HG02610 (cell line): ENCODE measurements at regions not wholly inside any gene's neighbourhood (a gene's known extent, or its start where the extent isn't known, plus 50 kb on each side); places are given as distances from the start of the nearest gene placed in this dataset.
A peak's percentile ranks its signal among the peaks of the same experiment; 100 is the strongest.
"Not testable (repeated sequence)": the region's sequence is repeated elsewhere in the genome, so short reads cannot be mapped to it uniquely, and the experiment has no call there.

Experiments
- ATAC-seq: cut with Tn5 transposase; IDR thresholded peaks from one replicate; pipeline ENCODE4 v1.9.1; 2021; ENCODE audit warnings: mild to moderate bottlenecking, moderate library complexity; ENCODE audit not compliant: unreplicated experiment

GRCh38 chr11:69218946-69219720 is 63.4 kb downstream of the SMIM38 start:
- ATAC-seq, result no peak

- no peak for ATAC-seq
Observed at GRCh38 chr11:69219991-69220390, 64.3 kb downstream of the SMIM38 start.

DNA sequence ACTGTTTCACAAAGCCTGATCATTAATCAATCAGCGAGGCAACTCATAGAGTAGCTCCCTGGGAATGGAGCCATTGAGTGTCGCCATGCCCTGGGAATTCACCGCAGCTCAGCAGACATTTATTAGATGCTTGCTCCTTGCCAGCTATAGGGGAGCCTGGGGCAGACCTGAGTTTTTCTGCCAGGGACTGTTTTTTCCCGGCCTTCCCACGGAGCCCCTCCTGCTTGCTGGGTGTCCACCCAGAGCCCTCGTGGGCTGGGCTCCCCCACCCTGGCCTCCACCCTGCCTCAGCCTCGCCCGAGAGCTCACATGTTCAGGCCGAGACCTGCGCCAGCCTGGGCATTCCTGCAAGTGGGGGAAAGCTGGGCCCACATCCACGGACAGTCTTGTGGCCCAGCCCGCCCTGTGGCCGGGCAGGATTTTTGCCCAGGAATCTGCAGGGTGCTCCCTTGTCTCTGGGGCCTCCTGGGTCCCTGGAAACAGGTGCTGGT is 64.9 kb downstream of the SMIM38 start:
- no peak for ATAC-seq

DNA sequence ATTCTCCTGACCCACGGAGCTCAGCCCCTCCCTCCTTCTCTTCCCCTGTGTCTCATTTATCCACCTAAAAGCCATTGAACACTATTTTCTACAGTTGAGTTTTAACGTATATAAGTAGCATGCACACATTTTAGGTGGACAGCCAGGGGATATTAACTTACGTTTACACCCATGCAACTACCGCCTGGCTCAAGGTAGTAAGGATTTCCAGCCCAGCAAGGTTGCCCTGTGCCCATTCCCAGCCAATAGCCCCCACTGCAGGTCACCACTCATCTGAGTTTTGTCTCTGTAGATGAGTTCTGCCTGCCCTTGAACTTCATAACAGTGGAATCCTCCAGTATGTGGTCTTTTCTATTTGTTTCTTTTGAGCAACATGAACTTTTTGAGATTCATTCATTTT is 65.4 kb downstream of the SMIM38 start:
- ATAC-seq, result no peak

DNA sequence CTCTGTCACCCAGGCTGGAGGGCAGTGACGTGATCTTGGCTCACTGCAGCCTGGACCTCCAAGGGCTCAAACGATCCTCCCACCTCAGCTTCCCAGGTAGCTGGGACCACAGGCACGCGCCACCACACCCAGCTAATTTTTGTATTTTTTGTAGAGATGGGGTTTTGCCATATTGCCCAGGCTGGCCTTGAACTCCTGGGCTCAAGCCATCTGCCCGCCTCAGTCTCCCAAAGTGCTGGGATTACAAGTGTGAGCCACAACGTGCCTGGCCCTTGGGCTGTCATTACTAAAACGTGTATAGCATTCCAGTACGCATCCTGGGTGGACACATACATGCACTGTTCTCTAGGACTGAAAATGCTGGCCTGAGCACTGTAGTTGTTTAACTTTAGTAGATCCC is 65.9 kb downstream of the SMIM38 start:
- not testable (repeated sequence) for ATAC-seq

DNA sequence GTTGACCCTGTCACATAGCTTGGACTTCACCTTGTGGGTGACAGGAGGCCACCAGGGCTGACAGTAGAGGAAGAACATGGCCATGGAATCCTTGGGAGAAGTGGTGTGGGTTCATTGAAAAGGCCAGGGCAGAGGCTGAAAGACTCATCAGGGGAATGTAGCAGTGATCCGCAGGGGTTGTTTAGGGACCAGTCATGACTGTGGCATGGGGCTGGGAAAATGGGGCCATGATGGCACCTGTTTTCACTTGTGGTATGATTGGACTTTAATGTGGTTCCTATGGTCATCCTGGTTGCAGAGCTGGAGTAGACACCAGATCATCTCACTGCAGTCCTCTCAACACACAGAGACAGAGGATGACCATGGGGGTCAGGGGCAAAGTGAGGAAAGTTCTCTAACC is 66.7 kb upstream of the MYEOV start:
- ATAC-seq, result no peak

DNA sequence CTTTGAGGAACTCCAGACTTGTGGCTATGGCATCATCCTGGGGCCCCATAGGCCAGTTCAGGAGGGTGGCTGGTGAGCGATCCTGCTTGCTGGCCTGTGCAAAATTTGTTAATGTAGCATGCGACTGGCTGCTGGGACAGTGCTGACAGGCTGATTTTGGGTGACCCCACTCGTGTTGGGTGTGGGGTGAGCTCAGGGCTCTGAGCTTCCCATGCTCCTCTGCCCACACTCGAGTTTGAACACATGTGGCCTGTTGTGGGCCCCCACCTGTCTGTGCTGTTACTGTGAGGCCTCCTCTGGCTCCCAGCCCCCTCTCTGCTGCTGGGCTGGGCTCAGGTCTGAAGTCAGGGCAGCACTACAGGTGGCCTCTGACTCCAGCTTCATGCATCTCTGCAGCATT is 64.4 kb upstream of the MYEOV start:
- no peak for ATAC-seq

- ATAC-seq, result no peak
Observed at GRCh38 chr11:69230856-69231425, 63.0 kb upstream of the MYEOV start.

DNA sequence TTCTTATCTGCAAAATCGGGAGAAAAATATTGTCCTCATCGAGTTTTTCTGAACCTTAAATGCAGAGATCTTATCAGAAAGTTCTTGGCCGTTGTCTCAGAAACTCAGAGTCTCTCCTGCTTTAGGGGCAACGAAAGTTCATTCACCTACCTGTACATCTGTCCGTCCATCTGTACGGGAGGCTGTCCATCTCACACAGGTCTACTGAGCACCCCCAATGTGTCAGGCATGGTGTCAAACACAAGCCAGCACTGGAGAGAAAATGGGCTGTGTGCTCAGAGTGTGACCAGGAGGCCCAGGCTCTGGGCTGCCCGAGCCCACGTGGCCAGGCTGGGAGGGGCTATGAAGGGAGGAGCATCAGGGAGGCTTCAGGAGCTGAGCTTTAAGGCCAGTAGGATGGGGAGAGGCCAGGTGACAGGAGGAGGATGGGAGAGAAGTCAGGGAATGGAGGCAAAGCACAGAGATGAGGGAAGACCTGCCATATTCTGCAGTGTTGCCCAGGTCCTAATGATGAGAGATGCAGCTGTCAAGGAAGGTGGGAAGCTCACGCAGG is 62.4 kb upstream of the MYEOV start:
- ATAC-seq, result no peak

GRCh38 chr11:69232821-69233743 is 60.9 kb upstream of the MYEOV start:
- no peak for ATAC-seq

DNA sequence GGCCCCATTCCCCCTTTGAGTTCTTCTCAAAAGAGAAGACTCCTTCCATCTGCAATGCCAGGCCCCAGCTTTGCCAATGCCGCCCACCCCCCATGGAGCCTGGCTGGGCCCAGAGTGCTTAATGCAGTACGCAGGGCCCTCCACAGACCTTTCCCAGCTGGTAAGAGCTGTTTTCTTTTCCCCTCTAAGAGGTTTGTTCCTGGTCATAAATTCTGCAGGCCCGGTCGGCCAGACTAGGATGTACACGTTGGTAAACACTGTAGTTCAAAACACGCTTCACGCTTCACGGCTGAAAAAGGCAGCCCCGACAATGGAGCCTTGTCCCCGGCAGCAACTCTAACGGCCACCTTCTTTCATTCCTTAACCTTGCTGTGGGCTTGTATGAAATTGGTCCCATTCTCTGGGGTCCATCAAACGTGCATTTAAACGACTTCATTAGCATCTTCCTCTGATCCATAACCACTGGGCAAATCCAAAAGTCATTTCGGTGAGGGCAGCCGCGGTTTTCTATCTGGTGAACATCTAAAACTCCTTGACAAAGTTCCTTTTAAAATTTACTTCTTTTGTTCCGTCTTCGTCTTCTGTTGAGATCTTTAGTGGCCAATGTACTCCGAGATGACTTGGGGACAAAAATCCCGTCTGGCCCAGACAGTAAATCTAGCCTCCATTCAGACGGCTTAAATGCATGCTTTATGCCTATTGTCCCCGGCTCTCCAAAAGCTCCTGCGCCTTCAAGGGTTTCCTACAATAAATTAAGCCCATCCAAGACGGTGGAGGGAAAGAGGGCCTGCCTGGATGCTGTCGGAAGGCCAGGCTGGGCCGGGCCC is 60.0 kb upstream of the MYEOV start:
- ATAC-seq, result no peak

- no peak for ATAC-seq
Observed at GRCh38 chr11:69234740-69235710, 58.9 kb upstream of the MYEOV start.

DNA sequence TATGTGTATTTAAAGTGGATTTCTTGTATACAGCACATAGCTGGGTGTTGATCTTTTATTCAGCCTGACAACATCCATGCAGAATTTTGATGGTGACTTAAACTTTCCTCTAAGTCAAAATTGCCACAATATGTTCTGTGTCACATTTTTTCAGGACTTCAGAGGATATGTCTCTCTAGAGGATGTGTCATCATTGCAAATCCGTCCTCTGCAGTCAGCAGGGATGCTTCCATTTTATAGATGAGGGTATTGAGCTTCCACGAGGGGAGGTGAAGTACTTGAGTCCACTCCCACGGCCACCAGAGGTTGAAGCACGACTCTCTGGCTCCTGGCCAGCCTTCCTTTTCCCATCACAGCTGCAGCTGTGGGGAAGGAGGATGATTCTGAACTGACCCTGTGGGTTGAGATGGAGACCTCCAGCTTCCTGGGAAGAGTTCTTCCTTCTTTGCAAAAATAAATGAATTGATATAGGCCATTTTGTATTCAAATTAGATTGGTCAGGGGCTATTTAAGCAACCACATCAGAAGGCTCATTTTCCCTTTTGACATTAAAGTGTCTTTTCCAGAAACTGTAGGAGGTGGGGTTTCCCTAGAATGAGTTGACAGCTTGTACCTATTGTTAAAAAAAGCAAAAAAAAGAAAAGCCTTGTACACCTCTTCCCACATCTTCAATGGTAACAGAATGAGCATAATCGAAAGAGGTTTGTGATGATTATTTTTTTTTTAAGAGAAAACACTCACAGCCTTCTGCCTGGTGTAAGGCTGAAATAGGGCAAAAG is 55.2 kb upstream of the MYEOV start:
- ATAC-seq, result peak; percentile 62

- ATAC-seq, result no peak
Observed at GRCh38 chr11:69239641-69240040, 54.3 kb upstream of the MYEOV start.

GRCh38 chr11:69240332-69241074 is 53.5 kb upstream of the MYEOV start:
- ATAC-seq, result no peak

GRCh38 chr11:69241075-69241740 is 52.7 kb upstream of the MYEOV start:
- no peak for ATAC-seq

- ATAC-seq, result no peak
Observed at GRCh38 chr11:69241844-69242243, 52.1 kb upstream of the MYEOV start.
